Parathyroid adenoma (tissue), 2 donors: ENCODE measurements at regions not wholly inside any gene's neighbourhood (a gene's known extent, or its start where the extent isn't known, plus 50 kb on each side); places are given as distances from the start of the nearest gene placed in this dataset.
"Not testable (repeated sequence)": the region's sequence is repeated elsewhere in the genome, so short reads cannot be mapped to it uniquely, and the experiment has no call there.

Experiments used
- H2AFZ ChIP-seq: fragments of 300-600 bp; sonication (generic); one replicate; pipeline ENCODE4 v1.7.0; 2017; ENCODE audit warnings: antibody characterized with exemption, mild to moderate bottlenecking
- H3K27ac ChIP-seq: fragments of 300-600 bp; sonication (generic); one replicate; pipeline ENCODE4 v1.7.0; 2017
- H3K27me3 ChIP-seq: fragments of 300-600 bp; sonication (generic); one replicate; pipeline ENCODE4 v1.7.0; 2017; ENCODE audit warnings: low read length; ENCODE audit not compliant: control insufficient read depth, insufficient read depth
- H3K36me3 ChIP-seq: fragments of 300-600 bp; sonication (generic); one replicate; pipeline ENCODE4 v1.7.0; 2017; ENCODE audit warnings: low read length; ENCODE audit not compliant: control insufficient read depth, insufficient read depth
- H3K4me1 ChIP-seq: fragments of 300-600 bp; sonication (generic); one replicate; pipeline ENCODE4 v1.7.0; 2017; ENCODE audit warnings: control low read depth
- H3K4me2 ChIP-seq: fragments of 300-600 bp; sonication (generic); one replicate; pipeline ENCODE4 v1.7.0; 2017; ENCODE audit warnings: low read length
- H3K4me3 ChIP-seq: fragments of 300-600 bp; sonication (generic); one replicate; pipeline ENCODE4 v1.7.0; 2017; ENCODE audit warnings: low read depth, low read length
- H3K79me2 ChIP-seq: fragments of 300-600 bp; sonication (generic); one replicate; pipeline ENCODE4 v1.7.0; 2017; ENCODE audit warnings: control low read depth
- H3K9ac ChIP-seq: fragments of 300-600 bp; sonication (generic); one replicate; pipeline ENCODE4 v1.7.0; 2017; ENCODE audit warnings: mild to moderate bottlenecking
- H3K9me3 ChIP-seq: fragments of 300-600 bp; sonication (generic); one replicate; pipeline ENCODE4 v1.7.0; 2017; ENCODE audit warnings: low read length; ENCODE audit not compliant: control insufficient read depth
- CTCF ChIP-seq: fragments of 300-600 bp; sonication (generic); IDR thresholded peaks from one replicate; pipeline ENCODE4 v1.7.0; 2017; ENCODE audit warnings: antibody characterized with exemption, mild to moderate bottlenecking
- donor health status: primary hyperparathyroidism.

GRCh38 chr4:20017070-20017776 lies 234.5 kb upstream of the SLIT2 start:
- Histone ChIP-seq H3K27ac (no peak overlapping the region), H3K4me1 (no peaks in the 10 kb centered on the region), H3K4me3 (no peak overlapping the region), H3K27me3 (no peaks in the 10 kb centered on the region), H3K4me2 (no peak overlapping the region), H3K9me3 (no peaks in the 10 kb centered on the region), H3K36me3 (no peaks in the 10 kb centered on the region), H3K79me2 (no peaks in the 10 kb centered on the region), H2AFZ (no peak overlapping the region), H3K9ac (no peak overlapping the region)
- TF ChIP-seq CTCF, result no peak

- Histone ChIP-seq H3K4me1 (no peaks in the 10 kb centered on the region), H3K9ac (no peak overlapping the region), H2AFZ (no peak overlapping the region), H3K4me2 (no peak overlapping the region), H3K36me3 (no peaks in the 10 kb centered on the region), H3K79me2 (no peaks in the 10 kb centered on the region), H3K27ac (no peak overlapping the region), H3K4me3 (no peak overlapping the region), H3K27me3 (no peaks in the 10 kb centered on the region), H3K9me3 (no peaks in the 10 kb centered on the region)
- no peak for TF ChIP-seq CTCF
These were observed 236.0 kb upstream of the SLIT2 start for GRCh38 chr4:20015636-20016224.

- not testable (repeated sequence) for H2AFZ ChIP-seq, H3K9ac ChIP-seq, H3K4me3 ChIP-seq, H3K27ac ChIP-seq, H3K9me3 ChIP-seq, H3K27me3 ChIP-seq, H3K36me3 ChIP-seq, H3K4me2 ChIP-seq, H3K4me1 ChIP-seq, H3K79me2 ChIP-seq
These were observed 247.7 kb upstream of the SLIT2 start for GRCh38 chr4:20003836-20004558.

- Histone ChIP-seq H3K4me1 (no peaks in the 10 kb centered on the region), H3K79me2 (no peaks in the 10 kb centered on the region), H3K27me3 (no peaks in the 10 kb centered on the region), H3K27ac (no peak overlapping the region), H3K4me3 (no peak overlapping the region), H3K9ac (no peak overlapping the region), H3K4me2 (no peak overlapping the region), H3K9me3 (no peaks in the 10 kb centered on the region), H2AFZ (no peak overlapping the region), H3K36me3 (no peaks in the 10 kb centered on the region)
- no peak for TF ChIP-seq CTCF
These were observed 251.8 kb upstream of the SLIT2 start for GRCh38 chr4:19999775-20000414.

GRCh38 chr4:19999276-19999675 lies 252.4 kb upstream of the SLIT2 start:
- H2AFZ ChIP-seq, result no peak overlapping the region
- H3K4me3 ChIP-seq, result no peak overlapping the region
- H3K79me2 ChIP-seq, result no peaks in the 10 kb centered on the region

More at GRCh38 chr4:19999276-19999675, 252.4 kb upstream of the SLIT2 start:
- Histone ChIP-seq H3K4me1 (no peaks in the 10 kb centered on the region), H3K9ac (no peak overlapping the region), H3K9me3 (no peaks in the 10 kb centered on the region), H3K36me3 (no peaks in the 10 kb centered on the region), H3K27ac (no peak overlapping the region), H3K4me2 (no peak overlapping the region), H3K27me3 (no peaks in the 10 kb centered on the region)
- TF ChIP-seq CTCF, result no peak
